ENCODE measurements at regions not wholly inside any gene's neighbourhood (a gene's known extent, or its start where the extent isn't known, plus 50 kb on each side); places are given as distances from the start of the nearest gene placed in this dataset.
"Not testable (repeated sequence)": the region's sequence is repeated elsewhere in the genome, so short reads cannot be mapped to it uniquely, and the experiment has no call there.

DNA sequence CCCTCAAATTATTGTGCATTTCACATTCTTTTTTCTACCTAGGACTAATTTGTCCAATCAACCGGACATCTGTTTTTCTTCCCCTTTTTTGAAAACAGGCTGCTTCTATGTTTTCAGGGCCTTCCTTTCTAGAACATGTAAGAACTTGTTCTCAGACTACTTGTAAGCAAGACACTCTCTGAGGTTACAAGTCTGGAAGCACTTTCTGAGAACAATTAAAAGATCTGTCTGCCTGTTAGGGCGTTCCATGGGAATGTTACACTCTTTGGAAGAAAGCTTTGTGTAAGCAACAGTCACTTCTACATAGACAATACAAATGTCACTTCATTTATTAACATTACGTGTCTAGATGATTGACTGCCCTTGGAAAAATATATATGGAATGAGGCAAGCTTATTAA, 50.9 kb upstream of the HSPB3 start:
- no peaks in the 10 kb centered on the region for H3K27me3 ChIP-seq
- H3K4me3 ChIP-seq: no peak overlapping the region
- no peaks in the 10 kb centered on the region for H3K36me3 ChIP-seq
- no peak for TF ChIP-seq POLR2A (IDR thresholded peaks at IDR 0.05)
- TF ChIP-seq, protein P1, sequence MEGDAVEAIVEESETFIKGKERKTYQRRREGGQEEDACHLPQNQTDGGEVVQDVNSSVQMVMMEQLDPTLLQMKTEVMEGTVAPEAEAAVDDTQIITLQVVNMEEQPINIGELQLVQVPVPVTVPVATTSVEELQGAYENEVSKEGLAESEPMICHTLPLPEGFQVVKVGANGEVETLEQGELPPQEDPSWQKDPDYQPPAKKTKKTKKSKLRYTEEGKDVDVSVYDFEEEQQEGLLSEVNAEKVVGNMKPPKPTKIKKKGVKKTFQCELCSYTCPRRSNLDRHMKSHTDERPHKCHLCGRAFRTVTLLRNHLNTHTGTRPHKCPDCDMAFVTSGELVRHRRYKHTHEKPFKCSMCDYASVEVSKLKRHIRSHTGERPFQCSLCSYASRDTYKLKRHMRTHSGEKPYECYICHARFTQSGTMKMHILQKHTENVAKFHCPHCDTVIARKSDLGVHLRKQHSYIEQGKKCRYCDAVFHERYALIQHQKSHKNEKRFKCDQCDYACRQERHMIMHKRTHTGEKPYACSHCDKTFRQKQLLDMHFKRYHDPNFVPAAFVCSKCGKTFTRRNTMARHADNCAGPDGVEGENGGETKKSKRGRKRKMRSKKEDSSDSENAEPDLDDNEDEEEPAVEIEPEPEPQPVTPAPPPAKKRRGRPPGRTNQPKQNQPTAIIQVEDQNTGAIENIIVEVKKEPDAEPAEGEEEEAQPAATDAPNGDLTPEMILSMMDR (IDR thresholded peaks at IDR 0.05): no peak
- H3K4me1 ChIP-seq: no peaks in the 10 kb centered on the region
- DNase-seq: no peak
- no peaks in the 10 kb centered on the region for H3K9me3 ChIP-seq
- no peak overlapping the region for H3K27ac ChIP-seq

DNA sequence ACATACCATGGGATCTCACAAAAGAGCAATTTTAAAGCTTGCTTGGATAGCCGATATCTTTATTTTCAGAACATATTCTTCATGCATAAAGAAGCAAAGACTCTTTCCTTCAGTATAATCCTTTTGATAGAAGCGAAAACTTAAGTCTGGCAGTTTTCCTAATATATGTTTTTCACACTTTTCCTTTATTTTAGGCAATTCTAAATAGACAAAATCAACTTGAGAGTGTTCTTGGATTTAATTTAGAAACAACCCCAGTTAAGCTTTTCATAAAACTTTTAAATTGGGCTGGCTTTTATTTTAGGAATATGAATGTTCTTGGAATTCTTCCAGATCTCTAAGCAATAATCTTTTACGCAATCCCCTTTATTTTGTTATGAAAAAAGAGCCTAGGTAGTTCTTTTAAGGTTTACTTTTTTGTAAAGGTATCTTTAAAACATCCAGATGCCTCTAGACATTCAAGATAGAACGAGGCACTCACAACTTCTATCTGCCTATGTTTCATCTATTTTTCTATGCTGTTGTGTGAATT, 51.5 kb upstream of the HSPB3 start:
- TF ChIP-seq POLR2A (IDR thresholded peaks at IDR 0.05): no peak
- TF ChIP-seq, protein P1 (IDR thresholded peaks at IDR 0.05): no peak
- Histone ChIP-seq H3K9me3 (no peaks in the 10 kb centered on the region), H3K36me3 (no peaks in the 10 kb centered on the region), H3K4me1 (no peaks in the 10 kb centered on the region), H3K27ac (no peak overlapping the region), H3K27me3 (no peaks in the 10 kb centered on the region), H3K4me3 (no peak overlapping the region)
- DNase-seq: no peak

DNA sequence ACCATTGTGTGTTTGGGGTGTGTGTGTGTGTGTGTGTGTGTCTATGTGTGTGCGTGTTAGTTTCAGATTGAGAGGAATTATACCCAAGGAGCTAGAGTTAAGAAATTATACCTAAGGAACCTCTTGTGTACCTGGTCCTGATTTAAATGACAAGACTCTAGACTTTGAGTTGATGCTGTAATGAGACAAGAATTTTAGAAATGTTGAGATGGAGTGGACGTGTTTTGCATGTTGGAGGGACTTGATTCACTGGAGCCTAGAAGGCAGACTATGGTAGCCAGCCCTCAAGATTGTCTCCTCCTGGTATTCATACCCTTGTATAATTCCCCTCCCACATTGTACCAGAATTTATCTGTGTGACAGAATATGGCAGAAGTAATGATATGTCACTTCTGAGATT, 52.4 kb upstream of the HSPB3 start:
- H3K27ac ChIP-seq: no peak overlapping the region
- H3K9me3 ChIP-seq: no peaks in the 10 kb centered on the region
- no peaks in the 10 kb centered on the region for H3K27me3 ChIP-seq
- H3K4me3 ChIP-seq: no peak overlapping the region
- H3K36me3 ChIP-seq: no peaks in the 10 kb centered on the region
- no peaks in the 10 kb centered on the region for H3K4me1 ChIP-seq
- no peak for TF ChIP-seq POLR2A (IDR thresholded peaks at IDR 0.05)
- TF ChIP-seq, protein P1 (IDR thresholded peaks at IDR 0.05): no peak
- no peak for DNase-seq

DNA sequence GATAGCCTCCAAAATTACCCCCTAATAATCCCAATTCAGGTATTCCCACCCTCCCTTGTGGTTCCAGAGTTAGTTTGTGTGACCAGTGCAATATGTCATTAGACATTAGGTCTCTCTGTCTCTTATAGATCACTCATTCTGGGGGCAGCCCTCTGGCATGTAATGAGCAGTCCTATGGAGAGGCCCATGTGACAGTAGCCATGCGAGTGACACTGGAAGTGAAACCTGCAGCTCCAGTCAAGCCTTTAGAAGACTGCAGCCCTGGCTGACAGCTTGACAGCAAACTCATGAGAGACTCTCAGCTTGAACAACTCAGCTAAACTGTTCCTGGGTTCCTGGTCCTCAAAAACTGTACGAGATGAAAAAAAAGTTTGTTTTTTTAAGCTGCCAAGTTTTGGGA, 54.0 kb upstream of the HSPB3 start:
- no peaks in the 10 kb centered on the region for H3K9me3 ChIP-seq
- H3K4me1 ChIP-seq: no peaks in the 10 kb centered on the region
- TF ChIP-seq, protein P1 (IDR thresholded peaks at IDR 0.05): no peak
- no peak for TF ChIP-seq POLR2A (IDR thresholded peaks at IDR 0.05)
- no peak for DNase-seq
- no peak overlapping the region for H3K4me3 ChIP-seq
- H3K27ac ChIP-seq: no peak overlapping the region
- H3K27me3 ChIP-seq: no peaks in the 10 kb centered on the region
- no peaks in the 10 kb centered on the region for H3K36me3 ChIP-seq

DNA sequence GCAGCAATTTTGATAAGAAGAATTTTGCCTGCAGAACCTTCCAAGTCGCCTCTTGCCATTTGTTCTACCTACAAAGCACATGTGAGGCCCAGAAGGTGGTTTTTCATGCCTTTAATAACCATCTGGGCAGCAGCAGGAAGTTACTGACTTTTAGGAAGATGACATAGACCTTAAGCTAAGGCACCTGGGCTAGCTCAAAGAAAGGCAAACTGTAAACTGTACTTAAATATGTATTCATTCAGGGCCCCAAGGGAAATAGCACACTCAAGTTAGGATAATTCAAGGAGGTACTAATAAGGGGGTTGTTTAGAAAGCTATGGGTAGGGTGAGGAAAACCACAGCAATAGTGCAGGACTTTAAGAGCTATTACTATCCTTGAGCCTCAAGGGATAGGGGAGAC, 57.3 kb upstream of the HSPB3 start:
- no peaks in the 10 kb centered on the region for H3K27me3 ChIP-seq
- H3K36me3 ChIP-seq: no peaks in the 10 kb centered on the region
- H3K4me1 ChIP-seq: no peaks in the 10 kb centered on the region
- TF ChIP-seq, protein P1 (IDR thresholded peaks at IDR 0.05): no peak
- TF ChIP-seq POLR2A (IDR thresholded peaks at IDR 0.05): no peak
- H3K4me3 ChIP-seq: no peak overlapping the region
- no peak overlapping the region for H3K27ac ChIP-seq
- no peak for DNase-seq
- no peaks in the 10 kb centered on the region for H3K9me3 ChIP-seq

DNA sequence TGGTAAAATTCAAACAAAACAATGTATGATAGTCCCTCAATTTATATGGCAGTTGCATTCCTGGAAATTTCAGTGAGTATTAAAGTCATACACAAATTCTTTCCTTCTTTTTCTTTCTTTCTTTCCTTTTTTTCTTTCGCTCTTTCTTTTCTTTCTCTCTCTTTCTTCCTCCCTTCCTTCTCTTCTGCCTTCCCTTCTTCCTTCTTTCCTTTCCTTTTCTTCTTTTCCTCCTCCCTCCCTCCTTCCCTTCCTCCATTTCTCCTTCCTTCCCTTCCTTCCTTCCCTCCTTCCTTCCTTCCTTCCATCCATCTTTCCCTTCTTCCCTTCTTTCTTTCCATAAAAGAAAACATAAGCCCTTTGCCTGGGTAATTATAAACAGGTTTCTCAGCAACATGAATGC, 58.1 kb upstream of the HSPB3 start:
- TF ChIP-seq POLR2A (IDR thresholded peaks at IDR 0.05): no peak
- no peak overlapping the region for H3K27ac ChIP-seq
- H3K4me3 ChIP-seq: no peak overlapping the region
- DNase-seq: no peak
- no peaks in the 10 kb centered on the region for H3K27me3 ChIP-seq
- no peaks in the 10 kb centered on the region for H3K36me3 ChIP-seq
- no peaks in the 10 kb centered on the region for H3K4me1 ChIP-seq
- H3K9me3 ChIP-seq: no peaks in the 10 kb centered on the region

DNA sequence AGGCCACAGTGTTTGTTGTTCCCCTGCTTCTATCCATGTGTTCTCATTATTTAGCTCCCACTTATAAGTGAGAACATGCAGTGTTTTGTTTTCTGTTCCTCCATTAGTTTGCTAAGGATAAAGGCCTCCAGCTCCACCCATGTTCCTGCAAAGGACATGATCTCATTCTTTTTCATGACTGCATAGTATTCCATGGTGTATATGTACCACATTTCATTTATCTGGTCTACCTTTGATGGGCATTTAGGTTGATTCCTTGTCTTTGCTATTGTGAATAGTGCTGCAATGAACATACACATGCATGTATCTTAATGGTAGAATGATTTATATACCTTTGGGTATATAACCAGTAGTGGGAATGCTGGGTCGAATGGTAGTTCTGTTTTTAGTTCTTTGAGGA, 62.5 kb upstream of the HSPB3 start:
- DNase-seq, H3K27me3 ChIP-seq, H3K36me3 ChIP-seq, H3K4me3 ChIP-seq, H3K9me3 ChIP-seq, H3K27ac ChIP-seq, H3K4me1 ChIP-seq: not testable (repeated sequence)
